HG03135 (cell line): ENCODE measurements at regions not wholly inside any gene's neighbourhood (a gene's known extent, or its start where the extent isn't known, plus 50 kb on each side); places are given as distances from the start of the nearest gene placed in this dataset.

Experiments
- ATAC-seq: cut with Tn5 transposase; IDR thresholded peaks from one replicate; pipeline ENCODE4 v1.9.1; 2021; ENCODE audit warnings: mild to moderate bottlenecking, moderate library complexity; ENCODE audit not compliant: unreplicated experiment

DNA sequence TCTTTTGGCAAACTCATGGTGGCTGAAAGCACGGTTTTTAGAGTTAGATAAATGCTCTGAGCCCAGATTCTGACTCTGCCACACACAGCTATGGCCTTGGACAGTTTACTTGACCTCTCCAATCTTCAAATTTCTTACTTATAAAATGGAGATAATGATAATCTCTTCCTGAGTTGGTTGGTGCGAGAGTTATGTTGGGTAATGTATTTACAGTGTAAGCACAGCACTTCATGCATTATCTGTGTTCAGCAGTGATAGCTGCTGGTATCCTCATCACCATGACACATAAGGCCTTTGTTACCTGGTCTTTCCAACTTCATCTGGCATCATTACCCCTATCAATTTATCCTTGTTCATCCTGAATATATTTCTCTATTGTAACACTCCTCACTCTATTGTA is 178.8 kb upstream of the ELL2 start:
- ATAC-seq, result no peak

DNA sequence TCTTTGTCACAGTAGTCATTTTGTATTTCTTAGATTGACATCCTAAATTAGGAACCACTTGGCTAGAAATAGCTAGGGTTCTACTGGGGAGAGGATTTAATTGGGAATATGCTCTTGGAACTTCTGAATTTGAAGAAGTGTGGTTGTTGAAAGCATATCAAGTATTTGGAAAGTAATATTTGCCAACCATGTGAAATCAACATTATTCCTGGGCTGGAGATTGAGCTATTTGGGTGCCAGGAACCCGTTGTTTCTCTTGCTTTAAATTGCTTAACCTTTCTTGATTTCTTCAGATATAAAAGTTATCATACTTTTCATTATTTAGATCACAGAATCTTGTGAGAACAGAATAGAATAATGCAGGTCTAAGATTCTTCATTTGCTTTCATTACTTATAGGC is 178.4 kb upstream of the ELL2 start:
- no peak for ATAC-seq

GRCh38 chr5:96134886-96135285 is 173.2 kb upstream of the ELL2 start:
- ATAC-seq, result no peak

DNA sequence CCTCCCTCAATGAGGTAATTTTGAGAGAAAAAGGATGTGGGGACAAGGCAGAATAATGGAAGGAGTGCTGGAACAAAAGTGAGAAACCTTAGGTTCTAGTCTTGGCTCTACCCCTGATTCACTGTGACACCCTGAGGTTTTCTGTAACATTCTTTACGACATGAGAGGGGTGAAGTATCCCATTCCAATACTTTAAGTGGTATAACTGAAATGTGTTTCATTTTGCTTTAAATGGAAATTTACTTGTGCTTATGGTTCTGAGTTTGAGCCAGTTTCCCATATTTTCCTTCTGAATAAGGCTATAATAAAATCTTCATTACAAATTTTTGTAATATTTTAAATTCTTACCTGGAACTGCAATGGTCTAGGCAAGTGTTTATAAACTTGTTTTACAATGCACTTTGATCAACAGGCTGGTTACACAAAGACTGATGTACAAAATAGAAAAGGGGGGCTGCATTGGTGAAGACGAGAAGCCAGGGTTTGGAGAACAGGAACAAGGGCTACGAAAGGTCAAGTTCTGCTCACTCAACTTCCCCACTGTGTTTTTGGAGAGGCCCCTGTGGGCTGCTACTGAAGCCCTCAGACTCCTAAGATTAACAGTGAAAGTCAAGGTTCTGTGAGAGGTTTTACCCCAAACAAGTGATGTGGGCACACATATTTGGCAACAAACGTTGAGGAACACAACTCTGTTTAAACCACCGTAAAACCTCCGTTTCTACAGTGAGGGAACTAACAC is 171.9 kb upstream of the ELL2 start:
- no peak for ATAC-seq

- no peak for ATAC-seq
Measured at GRCh38 chr5:96129276-96129675, 167.6 kb upstream of the ELL2 start.

- ATAC-seq, result no peak
Measured at GRCh38 chr5:96128204-96128864, 166.7 kb upstream of the ELL2 start.

- ATAC-seq, result no peak
Measured at GRCh38 chr5:96127538-96127937, 165.9 kb upstream of the ELL2 start.

DNA sequence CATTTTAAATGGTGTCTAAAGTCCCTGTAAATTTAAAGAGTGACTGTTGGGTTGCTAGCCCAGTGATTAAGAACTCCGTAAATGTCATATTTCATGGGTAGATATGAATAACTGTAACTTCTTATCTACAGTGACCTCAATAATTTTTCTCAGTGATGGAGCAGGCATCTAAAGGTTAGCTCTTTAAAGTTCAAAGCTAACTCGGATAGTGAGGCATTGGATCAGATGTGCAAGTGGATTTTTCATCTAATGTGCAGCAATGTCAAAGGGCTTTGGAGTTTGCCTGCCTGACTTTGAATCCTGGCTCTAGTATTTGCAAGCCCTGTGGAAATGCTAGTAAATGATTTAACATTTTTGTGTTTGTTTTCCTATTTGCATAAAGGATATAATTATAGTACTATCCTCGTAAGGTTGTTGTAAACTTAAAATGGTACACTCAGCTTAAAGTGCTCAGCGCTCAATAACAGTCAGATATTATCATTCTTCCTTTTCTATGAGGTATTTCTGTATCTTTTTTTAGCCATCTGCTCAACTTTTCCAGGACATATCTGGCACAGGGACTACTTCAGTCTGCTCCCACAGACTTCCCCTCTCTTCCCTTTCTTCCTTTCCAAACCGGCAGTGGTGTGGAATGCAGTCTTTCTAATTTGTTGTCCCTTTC is 163.7 kb upstream of the ELL2 start:
- ATAC-seq, result no peak

DNA sequence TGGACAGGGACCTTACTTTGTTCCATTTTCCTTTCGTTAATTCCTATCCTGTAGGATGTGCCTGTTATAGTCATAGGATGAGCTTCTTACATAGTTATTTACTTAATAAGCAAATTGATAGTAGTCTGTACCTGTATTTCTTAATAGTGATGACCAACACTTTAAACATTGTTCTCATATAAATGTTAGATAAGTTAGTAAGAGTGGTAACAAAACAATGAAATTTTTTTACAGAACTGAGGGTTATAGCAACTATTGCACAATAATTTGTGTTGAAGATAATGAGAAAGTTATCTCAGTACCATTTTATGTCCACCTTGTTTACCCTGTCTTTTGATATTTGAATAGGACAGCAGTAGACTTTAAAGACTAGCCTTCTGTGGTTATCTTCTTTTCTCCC is 162.9 kb upstream of the ELL2 start:
- ATAC-seq, result no peak

DNA sequence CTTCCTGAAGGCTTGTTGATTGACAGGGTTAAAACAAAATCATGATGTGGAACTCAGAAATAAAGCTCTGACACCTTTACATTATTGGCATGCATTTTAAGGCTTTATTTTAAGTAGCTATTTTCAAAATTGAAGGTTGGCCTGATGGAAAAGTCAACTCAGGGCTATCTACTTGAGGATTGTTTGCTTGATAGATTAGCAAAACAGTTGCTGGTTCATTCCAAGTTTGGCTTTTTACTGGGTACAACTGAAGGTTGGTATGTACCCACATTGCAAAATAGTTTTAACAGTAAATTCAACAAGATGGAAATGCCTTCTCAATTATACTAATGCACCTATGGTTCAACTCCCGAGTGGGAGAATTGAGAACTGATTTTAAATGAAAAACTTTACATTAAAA is 161.8 kb upstream of the ELL2 start:
- ATAC-seq, result no peak

GRCh38 chr5:96121364-96121763 is 159.7 kb upstream of the ELL2 start:
- no peak for ATAC-seq

DNA sequence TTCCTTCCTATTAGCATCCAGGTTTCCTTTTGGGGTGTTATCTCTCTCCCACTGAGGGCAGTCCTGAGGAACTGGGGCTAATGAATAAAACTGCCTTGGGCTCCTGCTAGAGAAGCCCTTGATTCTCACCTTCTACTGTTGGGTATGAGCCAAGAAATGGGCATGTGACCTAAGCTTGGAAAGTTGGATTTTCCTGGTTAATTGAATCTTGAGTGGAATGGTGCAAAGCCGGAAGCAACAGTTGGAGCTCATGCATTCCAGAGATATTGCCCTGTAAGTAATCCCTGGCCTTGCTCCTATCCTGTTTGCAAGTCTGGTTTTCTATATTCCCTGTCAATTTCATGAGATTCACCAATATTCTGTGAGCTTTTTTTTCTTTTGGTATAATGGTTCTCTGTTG is 158.5 kb upstream of the ELL2 start:
- no peak for ATAC-seq

- no peak for ATAC-seq
Measured at GRCh38 chr5:96117771-96118651, 156.4 kb upstream of the ELL2 start.

- no peak for ATAC-seq
Measured at GRCh38 chr5:96115147-96115807, 153.6 kb upstream of the ELL2 start.

GRCh38 chr5:96114736-96115135 is 153.1 kb upstream of the ELL2 start:
- ATAC-seq, result no peak

DNA sequence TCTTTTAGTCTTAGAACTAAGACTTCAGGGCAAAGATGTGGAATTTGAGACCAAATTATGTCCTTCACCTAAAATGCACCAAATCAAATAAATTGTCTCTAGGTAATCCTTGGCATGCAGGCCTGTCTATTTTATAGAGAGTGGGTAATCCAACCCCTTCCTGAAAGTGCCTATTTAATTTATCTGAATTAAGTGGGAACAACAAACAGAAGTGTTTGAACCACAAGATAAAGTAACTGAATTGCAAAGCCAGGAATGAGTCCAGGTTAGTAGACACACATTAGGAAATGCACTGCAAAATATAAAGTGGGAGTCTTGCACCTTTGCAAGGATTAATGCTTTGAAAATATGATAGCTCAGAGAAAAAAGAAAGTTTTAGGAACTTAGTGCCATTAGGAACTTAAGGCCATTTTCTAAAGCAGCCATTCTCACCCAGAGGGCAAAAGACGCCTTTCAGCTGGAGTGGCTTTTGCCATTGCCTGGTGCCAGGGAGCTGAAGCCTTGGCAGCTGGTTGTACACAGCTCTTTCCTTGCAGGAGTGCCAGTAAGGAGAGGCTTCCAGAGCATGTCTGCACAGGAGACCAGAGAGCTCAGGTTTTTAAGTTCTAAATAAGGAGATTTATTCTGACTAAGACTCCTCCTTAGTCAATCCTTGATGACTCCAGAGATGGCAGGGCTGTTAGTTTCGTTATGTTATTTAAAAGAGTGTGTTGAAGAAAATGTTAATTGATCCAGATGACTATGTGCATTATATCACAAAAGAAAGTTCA is 151.7 kb upstream of the ELL2 start:
- ATAC-seq, result no peak

GRCh38 chr5:96112703-96113102 is 151.1 kb upstream of the ELL2 start:
- ATAC-seq, result no peak

GRCh38 chr5:96112123-96112670 is 150.5 kb upstream of the ELL2 start:
- ATAC-seq, result no peak

DNA sequence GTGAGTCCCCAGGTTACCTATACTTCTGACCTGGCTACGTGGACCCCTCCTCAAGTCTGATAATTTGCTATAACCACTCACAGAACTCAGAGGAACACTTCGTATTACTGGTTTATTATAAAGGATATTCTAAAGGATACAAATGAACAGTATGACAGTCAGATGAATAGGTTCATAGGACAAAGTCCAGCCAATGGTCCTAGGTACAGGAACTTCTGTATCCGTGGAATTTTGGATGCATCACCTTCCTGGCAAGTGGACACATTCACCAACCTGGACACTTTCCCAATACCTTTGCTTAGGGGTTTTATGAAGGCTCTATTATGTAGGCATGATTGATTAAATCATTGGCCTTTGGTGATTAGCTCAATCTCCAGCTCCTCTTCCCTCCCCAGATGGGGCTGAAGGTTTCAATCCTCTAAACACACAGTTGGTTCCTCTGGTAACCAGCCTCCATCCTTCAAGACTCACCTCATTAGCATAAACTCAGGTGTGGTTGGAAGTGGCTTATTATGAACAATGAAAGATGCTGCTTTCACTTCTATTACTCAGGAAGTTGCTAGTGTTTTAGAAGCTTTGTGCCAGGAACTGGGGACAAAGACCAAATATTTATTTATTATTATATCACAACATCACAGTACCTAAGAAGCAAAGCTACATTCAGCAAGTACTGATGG is 149.6 kb upstream of the ELL2 start:
- no peak for ATAC-seq
